Skin epidermis (tissue), 12 donors: ENCODE measurements at regions not wholly inside any gene's neighbourhood (a gene's known extent, or its start where the extent isn't known, plus 50 kb on each side); places are given as distances from the start of the nearest gene placed in this dataset.
A peak's percentile ranks its signal among the peaks of the same experiment; 100 is the strongest.

Experiments used
- H3K27ac ChIP-seq, 21 experiments: fragments of 200-600 bp; sonication (generic) in 11 of 21; one replicate each; pipeline ENCODE4 v1.5.0; 2020; ENCODE audit warnings: mild to moderate bottlenecking in 3 of 21, inconsistent platforms in 2 of 21, moderate library complexity in 2 of 21
- H3K4me3 ChIP-seq, 7 experiments: fragments of 200-600 bp; sonication (generic) in 2 of 7; one replicate each; pipeline ENCODE4 v1.5.0; 2020; ENCODE audit warnings: inconsistent platforms in 2 of 7, mild to moderate bottlenecking in 2 of 7, moderate library complexity in 1 of 7

- Histone ChIP-seq H3K27ac (no peak overlapping the region), H3K4me3 (no peak overlapping the region)
Measured at GRCh38 chr3:65078748-65079147, 390.9 kb upstream of the ADAMTS9 start.

DNA sequence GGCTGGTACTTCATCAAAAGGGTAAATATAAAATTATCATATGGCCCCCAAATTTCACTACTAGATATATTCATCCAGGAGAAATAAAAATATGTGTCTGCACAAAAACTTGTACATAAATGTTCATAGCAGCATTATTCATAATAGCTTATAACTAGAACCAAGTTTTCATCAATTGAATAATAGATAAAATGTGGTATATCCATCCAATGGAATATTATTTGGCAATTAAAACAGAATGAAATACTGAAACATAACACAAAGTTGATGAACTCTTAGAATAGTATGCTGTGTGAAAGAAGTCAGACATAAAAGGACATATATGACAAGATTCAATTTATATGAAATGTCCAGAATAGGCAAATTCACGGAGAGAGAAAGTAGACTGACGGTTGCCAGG lies 389.3 kb upstream of the ADAMTS9 start:
- no peak overlapping the region for H3K4me3 ChIP-seq
- H3K27ac ChIP-seq: no peak overlapping the region

DNA sequence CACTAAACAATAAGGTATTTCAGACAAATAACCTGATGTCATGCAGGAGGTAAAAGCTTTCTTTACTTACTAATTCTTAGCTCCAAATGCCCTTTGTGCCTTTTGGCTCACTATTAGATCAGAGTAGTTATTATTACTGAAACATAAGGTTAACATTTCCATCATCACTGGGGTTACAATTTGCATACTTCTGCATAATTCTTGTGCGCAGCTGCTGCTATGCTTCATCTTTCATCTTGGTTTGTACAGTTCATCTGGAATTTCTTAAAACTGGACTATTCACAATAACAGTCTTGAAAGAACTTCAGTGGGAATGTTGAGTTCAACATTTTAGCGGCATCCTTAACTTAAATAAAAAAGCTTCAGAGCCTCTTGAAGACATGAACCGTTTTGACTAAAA lies 383.2 kb upstream of the ADAMTS9 start:
- H3K4me3 ChIP-seq: no peak overlapping the region
- no peak overlapping the region for H3K27ac ChIP-seq

DNA sequence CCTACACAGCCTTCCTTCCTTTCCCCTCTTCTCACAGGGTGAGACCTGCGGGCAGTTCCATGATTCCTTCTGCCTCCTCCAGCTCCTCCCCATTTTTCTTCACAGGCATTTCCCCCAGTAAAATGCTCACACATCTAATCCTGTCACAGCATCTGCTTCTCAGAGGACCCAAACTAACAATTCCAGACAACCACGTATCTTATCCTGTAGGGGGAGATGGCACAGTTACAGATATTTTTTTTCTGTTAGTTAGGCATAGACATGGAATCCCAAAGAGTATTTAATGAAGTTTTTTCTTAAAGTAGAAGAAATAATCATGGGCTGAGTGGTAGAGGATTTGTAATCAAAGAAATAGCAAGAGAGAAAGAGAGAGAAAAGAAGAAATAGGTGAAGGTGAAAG lies 373.1 kb upstream of the ADAMTS9 start:
- H3K27ac ChIP-seq: peak overlapping the region in 3 of 21 experiments; percentile 9 to 23 (median 15)
- no peak overlapping the region for H3K4me3 ChIP-seq

DNA sequence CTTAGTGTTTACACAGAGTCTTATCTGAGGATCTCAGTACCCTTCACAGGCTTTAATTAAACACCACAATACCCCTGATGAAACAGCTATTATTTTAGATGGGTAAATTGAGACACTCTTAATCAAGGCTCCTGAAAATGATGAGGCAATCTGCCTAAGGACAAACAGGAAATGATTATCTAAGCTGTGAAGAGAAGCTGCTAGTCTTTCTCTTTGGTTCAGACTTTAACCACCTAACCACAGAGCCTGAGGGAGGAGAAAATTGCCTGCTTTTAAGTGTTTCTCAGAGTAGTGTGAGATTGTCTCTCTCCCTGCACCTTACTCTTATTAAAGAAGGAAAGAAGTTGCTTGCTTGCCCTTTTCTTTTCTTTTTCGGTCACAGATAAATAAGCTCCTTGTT lies 364.3 kb upstream of the ADAMTS9 start:
- Histone ChIP-seq H3K4me3 (no peak overlapping the region), H3K27ac (no peak overlapping the region)

DNA sequence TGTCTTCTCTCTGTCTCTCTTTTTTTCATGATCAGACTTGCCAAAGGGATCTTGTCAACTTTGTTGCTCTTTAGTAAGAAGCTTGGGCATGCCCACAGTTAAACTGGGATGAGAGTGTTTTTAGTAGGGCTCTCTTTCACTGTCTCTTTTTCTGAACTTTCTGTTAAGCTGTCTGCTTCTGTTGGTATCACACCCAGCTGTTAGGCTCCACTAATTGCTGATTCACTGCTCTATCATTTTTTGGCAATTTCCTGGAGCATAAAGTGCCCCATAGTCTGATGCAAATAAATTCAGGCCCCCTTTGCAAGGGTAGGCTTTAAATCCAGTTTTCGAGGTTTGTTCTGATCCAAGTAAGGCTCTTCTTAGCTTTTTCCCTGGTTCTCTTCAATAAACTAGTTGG lies 360.4 kb upstream of the ADAMTS9 start:
- no peak overlapping the region for H3K4me3 ChIP-seq

GRCh38 chr3:65045138-65045537 lies 357.3 kb upstream of the ADAMTS9 start:
- no peak overlapping the region for H3K4me3 ChIP-seq
- no peak overlapping the region for H3K27ac ChIP-seq

More for the DNA sequence above, 360.4 kb upstream of the ADAMTS9 start:
- H3K27ac ChIP-seq: peak overlapping the region in 2 of 21 experiments; percentile 7 to 14

- H3K27ac ChIP-seq: no peak overlapping the region
- H3K4me3 ChIP-seq: no peak overlapping the region
Measured at GRCh38 chr3:65044401-65044800, 356.6 kb upstream of the ADAMTS9 start.

DNA sequence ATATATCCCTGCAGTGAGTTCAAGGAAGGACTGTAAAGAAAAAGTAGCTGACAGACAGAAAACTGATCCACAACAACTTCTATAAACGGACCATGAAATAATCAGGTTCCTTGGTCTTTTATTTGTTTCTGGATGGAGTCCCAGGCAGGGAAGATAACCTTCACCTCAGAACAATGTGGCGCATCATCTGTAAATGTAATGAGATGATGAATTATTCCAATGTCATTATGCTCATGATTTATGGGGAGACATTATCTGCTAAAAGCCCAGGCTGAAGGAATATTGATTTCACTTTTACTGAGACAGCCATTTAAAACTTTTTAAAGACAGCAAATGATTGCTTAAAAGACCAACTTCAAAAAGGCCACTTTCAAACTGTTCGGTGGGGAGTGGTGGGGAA lies 354.9 kb upstream of the ADAMTS9 start:
- Histone ChIP-seq H3K27ac (no peak overlapping the region), H3K4me3 (no peak overlapping the region)

DNA sequence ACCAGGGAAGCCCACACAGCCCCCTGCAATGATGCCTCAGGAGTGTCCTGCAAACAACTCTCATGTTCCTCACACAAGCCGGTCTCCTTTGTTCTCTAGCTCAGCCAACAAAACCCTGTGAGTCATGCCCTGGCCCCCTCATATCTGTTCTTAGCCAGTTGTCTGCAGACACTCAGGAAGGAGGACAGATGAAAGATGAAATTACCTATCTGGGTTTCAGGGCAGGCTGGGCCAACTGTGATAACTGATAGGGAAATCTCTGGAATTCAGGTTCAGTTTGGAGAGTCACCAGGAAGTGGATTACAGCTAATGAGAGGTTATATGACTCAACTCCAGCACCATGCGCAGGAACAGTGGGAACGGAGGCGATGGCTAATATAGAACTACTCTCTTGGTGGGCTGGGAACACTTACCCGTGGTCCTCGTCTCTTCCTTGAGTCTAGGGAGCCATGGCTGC lies 352.0 kb upstream of the ADAMTS9 start:
- Histone ChIP-seq H3K27ac (no peak overlapping the region), H3K4me3 (no peak overlapping the region)

- Histone ChIP-seq H3K4me3 (no peak overlapping the region), H3K27ac (no peak overlapping the region)
Measured at GRCh38 chr3:65037861-65038260, 350.1 kb upstream of the ADAMTS9 start.

DNA sequence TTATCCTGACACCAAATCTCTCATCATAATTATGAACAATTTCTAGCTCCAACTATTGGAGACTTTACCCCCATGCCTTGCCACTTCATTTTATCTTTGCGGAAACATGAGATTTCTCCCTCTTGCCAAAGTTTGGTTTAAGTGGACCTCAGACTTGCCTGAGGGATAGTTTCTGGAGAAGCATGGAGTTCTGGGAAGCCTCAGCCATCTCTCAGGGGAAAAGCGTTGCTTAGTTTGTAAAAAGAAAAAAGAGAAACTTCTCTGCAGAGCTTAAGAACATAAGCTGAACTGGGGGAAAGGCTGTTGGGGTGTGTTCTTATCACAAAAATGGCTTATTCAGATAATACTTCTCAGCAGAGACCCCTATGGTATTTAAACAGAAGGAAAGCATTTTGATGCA lies 347.4 kb upstream of the ADAMTS9 start:
- Histone ChIP-seq H3K4me3 (no peak overlapping the region), H3K27ac (no peak overlapping the region)

GRCh38 chr3:65033576-65033975 lies 345.8 kb upstream of the ADAMTS9 start:
- Histone ChIP-seq H3K27ac (no peak overlapping the region), H3K4me3 (no peak overlapping the region)

DNA sequence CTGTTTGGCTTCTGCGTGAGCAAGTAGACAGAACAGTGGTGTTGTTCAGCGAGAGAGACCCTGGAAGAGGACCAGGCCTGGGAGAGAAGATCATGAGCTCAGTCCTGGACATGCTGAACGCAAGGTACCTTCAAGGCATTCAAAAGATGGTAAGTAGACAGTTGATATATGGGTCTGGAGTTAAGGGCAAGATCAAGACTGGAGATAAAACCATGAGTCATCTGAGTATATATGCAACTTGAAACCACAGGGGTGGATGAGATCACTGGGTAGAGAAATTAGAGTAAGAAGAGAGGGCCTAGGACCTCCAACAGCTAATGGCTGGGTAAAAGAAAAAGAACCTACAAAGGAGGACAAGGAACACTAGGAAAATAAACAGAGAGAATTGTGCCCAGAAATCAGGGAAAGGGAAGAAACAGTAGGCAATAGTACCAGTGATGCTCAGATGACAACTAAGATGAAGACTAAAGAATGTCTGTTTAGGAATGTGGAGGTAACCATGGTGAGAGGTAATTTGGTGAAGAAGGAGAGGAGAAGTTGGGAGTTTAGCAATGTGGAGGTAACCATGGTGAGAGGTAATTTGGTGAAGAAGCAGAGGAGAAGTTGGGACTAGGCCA lies 343.2 kb upstream of the ADAMTS9 start:
- Histone ChIP-seq H3K4me3 (no peak overlapping the region), H3K27ac (peak overlapping the region in 1 of 21 experiments; percentile 45)

- no peak overlapping the region for H3K4me3 ChIP-seq
- H3K27ac ChIP-seq: peak overlapping the region in 1 of 21 experiments; percentile 45
Measured at GRCh38 chr3:65030014-65030627, 342.3 kb upstream of the ADAMTS9 start.

DNA sequence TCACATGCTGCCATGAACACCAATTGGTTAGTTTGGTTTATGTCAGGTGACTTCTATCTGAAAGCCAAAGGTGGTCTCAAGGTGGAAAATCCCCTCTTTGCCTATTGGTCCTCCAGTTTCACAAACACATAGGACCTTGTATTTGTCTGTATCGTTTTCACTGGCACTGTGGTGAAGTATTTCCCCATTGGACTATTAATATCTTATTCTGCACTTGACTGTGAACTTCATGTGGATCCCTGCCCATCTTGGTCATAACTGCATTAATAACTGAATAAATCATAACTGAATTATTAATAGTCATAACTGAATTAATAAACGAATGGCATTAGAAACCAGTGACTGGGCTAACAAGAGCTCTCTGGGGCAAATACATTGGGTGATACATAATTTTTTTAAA lies 341.3 kb upstream of the ADAMTS9 start:
- H3K27ac ChIP-seq: no peak overlapping the region
- H3K4me3 ChIP-seq: no peak overlapping the region

- H3K4me3 ChIP-seq: no peak overlapping the region
- H3K27ac ChIP-seq: no peak overlapping the region
Measured at GRCh38 chr3:65028024-65028423, 340.2 kb upstream of the ADAMTS9 start.

GRCh38 chr3:65027335-65027734 lies 339.5 kb upstream of the ADAMTS9 start:
- Histone ChIP-seq H3K27ac (no peak overlapping the region), H3K4me3 (no peak overlapping the region)

- Histone ChIP-seq H3K4me3 (no peak overlapping the region), H3K27ac (no peak overlapping the region)
Measured at GRCh38 chr3:65026151-65026550, 338.4 kb upstream of the ADAMTS9 start.

GRCh38 chr3:65024148-65024547 lies 336.3 kb upstream of the ADAMTS9 start:
- H3K27ac ChIP-seq: no peak overlapping the region
- H3K4me3 ChIP-seq: no peak overlapping the region

GRCh38 chr3:65020281-65021160 lies 332.7 kb upstream of the ADAMTS9 start:
- H3K27ac ChIP-seq: peak overlapping the region in 7 of 21 experiments; percentile 7 to 79 (median 47)
- H3K4me3 ChIP-seq: no peak overlapping the region
